NCI-H1048 (cell line): ENCODE measurements at regions not wholly inside any gene's neighbourhood (a gene's known extent, or its start where the extent isn't known, plus 50 kb on each side); places are given as distances from the start of the nearest gene placed in this dataset.

Source experiments
- DNase-seq: peaks from one replicate; lab custom pipeline; 2025; lab: John Stamatoyannopoulos, UW

- no peak for DNase-seq
These were observed 79.4 kb upstream of the RUNX1 start for GRCh38 chr21:35128536-35128935.

- DNase-seq: no peak
These were observed 78.7 kb upstream of the RUNX1 start for GRCh38 chr21:35127851-35128250.

- DNase-seq: no peak
These were observed 77.9 kb upstream of the RUNX1 start for GRCh38 chr21:35127026-35127425.

GRCh38 chr21:35120631-35121180, 71.6 kb upstream of the RUNX1 start:
- DNase-seq: no peak

- DNase-seq: no peak
These were observed 70.5 kb upstream of the RUNX1 start for GRCh38 chr21:35119501-35120047.

GRCh38 chr21:35116777-35117176, 67.7 kb upstream of the RUNX1 start:
- no peak for DNase-seq

GRCh38 chr21:35113064-35113463, 64.0 kb upstream of the RUNX1 start:
- DNase-seq: no peak

- no peak for DNase-seq
These were observed 62.3 kb upstream of the RUNX1 start for GRCh38 chr21:35111321-35111930.

- no peak for DNase-seq
These were observed 59.8 kb upstream of the RUNX1 start for GRCh38 chr21:35108887-35109286.

GRCh38 chr21:35107520-35107919, 58.4 kb upstream of the RUNX1 start:
- no peak for DNase-seq

- DNase-seq: no peak
These were observed 57.2 kb upstream of the RUNX1 start for GRCh38 chr21:35106246-35106835.

- DNase-seq: no peak
These were observed 53.6 kb upstream of the RUNX1 start for GRCh38 chr21:35102488-35103371.

GRCh38 chr21:35100349-35100811, 51.3 kb upstream of the RUNX1 start:
- DNase-seq: no peak

GRCh38 chr21:35099310-35099709, 50.2 kb upstream of the RUNX1 start:
- DNase-seq: no peak
